ENCODE measurements at regions not wholly inside any gene's neighbourhood (a gene's known extent, or its start where the extent isn't known, plus 50 kb on each side); places are given as distances from the start of the nearest gene placed in this dataset.
"Not testable (repeated sequence)": the region's sequence is repeated elsewhere in the genome, so short reads cannot be mapped to it uniquely, and the experiment has no call there.

DNA sequence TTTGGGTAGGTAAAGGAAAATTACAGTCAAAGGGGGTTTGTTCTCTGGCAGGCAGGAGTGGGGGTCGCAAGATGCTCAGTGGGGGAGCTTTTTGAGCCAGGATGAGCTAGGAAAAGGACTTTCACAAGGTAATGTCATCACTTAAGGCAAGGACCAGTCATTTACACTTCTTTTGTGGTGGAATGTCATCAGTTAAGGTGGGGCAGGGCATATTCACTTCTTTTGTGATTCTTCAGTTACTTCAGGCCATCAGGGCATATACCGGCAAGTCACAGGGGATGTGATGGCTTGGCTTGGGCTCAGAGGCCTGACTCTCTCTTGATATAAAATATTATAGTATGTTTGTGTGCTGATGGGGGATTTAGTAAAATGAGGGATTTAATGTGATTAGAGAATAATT lies 151.4 kb upstream of the GK2 start:
- DNase-seq (ENCODE audit: low spot score), result not testable (repeated sequence)

- DNase-seq (ENCODE audit: low spot score), result no peak
Observed at GRCh38 chr4:79552311-79552710, 144.3 kb upstream of the GK2 start.

DNA sequence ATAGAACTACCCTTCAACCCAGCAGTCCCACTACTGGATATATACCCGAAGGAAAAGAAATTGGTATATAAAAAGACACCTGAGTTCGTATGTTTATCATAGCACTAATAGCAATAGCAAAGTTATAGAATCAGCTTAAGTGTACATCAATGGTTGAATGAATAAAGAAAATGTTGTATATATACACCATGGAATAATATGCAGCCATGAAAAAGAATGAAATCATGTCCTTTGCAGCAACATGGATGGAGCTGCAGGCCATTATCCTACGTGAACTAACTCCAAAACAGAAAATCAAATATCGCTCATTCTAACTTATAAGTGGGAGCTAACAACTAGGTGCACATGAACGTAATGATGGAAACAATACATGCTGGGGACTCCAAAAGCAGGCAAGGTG lies 143.5 kb upstream of the GK2 start:
- DNase-seq (ENCODE audit: low spot score), result no peak

DNA sequence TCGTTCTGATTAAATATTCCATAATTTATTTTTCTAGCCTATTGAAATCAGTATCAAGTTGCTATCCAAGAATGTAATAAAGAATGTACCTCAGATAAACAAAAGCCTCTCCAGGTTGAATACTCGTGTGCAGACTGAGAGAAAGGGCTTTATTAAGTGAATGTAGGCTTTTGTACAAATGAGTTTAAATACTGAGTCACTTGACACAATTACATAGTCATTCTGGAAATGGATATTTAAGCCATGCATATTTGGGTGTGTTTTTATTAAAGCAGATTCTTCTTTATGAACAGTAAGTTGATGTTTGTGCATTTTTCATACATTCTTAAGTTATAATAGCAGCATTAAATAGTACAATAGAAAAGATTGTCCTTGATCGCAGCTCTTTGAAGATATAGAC lies 139.8 kb upstream of the GK2 start:
- no peak for DNase-seq (ENCODE audit: low spot score)

- not testable (repeated sequence) for DNase-seq (ENCODE audit: low spot score)
Observed at GRCh38 chr4:79545292-79545691, 137.3 kb upstream of the GK2 start.

DNA sequence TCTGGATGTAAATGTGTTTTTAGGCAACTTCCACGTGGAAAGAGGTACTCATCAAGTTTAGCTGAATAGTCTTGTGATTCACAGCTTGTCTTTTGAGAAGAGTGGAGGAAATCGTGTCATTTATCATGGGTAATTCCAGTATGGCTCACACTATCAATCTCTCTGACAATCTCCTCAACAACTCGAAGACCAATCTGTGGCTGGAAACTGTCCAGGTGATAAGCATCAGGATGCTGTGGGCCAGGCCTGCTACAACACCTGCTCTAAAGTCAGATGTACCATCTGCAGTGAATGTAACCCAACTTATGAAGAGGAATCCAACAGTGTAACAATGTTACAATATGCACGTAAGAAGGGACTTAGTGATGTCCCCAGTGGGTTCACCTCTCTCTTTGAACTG lies 132.1 kb upstream of the GK2 start:
- DNase-seq (ENCODE audit: low spot score), result no peak

- no peak for DNase-seq (ENCODE audit: low spot score)
Observed at GRCh38 chr4:79535516-79535915, 127.5 kb upstream of the GK2 start.

DNA sequence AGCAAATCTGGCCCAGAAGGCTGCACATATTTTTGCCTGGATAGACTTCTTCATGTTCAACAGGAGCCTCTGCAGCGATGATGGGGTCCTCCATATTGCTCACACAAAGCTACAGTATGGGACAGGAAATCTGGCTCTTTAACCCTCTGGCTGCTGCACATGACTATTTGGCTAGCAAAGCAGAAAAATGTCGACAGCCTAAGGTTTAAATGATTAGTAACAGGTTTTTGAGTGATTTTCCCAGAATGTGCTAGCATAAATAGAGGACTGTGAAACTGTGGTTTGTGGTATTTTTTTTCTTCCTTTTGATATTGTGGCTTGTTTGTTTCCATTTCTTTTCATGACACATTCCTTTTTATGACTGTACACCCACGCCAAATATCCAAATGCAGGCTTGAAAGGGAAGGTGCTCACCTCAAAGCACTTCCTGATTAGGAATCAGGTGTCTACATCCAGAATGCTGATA lies 120.2 kb upstream of the GK2 start:
- DNase-seq (ENCODE audit: low spot score), result no peak

DNA sequence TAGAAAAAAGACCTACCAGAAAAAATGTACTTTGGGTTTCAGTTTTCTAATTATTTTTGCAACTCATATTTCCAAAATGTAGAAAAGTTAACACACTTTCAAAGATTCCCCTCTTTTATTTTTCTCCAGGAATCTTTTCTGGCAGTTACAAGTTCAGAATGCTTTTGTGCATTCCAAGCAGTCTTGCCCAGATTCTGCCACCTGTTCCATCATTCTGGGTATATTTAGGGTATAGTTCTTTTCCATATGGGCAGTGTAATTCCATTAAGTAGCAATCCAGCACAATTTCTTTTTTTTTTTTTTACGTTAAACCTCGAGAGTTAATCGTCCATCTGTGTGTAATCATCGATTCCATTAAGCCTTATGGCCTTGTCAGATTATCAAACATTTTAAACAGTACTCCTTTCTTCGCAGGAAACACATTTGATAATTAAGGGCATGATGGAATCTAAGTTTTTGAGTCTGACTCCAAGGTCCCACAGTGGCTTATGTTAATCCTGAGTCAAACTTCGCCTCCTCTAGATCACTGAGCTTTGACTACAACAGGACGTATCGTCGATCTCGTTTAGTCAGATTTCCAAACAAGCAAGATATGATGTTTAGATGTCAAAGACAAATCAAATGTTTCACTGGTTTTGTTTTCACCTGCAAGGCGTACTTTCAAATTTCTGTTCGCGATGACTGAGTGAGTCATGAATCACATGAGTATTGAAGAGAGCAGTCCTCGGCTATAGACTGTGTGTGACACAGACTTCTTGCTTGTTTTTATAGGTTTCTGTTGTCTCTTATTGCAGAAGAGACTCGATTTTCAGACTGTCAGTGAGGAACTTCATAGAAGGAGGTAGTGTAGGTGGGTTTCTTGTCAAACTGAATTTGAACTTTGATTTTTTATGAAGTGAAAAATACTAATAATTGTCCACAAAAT lies 118.9 kb upstream of the GK2 start:
- DNase-seq (ENCODE audit: low spot score), result no peak

DNA sequence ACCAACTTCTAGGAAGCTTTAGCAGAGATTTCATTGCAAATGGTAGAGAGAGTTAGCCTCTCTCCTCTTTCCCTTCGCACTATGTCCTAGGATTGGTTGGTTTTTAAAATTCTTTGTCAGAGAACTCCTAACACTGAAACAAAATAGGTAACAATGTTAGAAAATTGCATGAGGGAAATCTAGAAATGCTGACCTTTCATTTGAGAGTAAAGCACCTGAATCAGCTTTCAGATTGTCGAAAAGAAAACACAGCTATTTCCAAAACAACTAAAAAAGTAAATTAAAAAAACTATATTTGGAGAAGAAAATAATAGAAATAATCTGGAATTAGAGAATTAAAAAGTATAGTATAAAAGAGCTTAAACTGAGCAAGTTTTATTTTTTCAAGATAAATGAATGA lies 108.1 kb upstream of the GK2 start:
- no peak for DNase-seq (ENCODE audit: low spot score)

- no peak for DNase-seq (ENCODE audit: low spot score)
Observed at GRCh38 chr4:79514621-79515329, 106.7 kb upstream of the GK2 start.

- DNase-seq (ENCODE audit: low spot score), result no peak
Observed at GRCh38 chr4:79513576-79513975, 105.5 kb upstream of the GK2 start.

DNA sequence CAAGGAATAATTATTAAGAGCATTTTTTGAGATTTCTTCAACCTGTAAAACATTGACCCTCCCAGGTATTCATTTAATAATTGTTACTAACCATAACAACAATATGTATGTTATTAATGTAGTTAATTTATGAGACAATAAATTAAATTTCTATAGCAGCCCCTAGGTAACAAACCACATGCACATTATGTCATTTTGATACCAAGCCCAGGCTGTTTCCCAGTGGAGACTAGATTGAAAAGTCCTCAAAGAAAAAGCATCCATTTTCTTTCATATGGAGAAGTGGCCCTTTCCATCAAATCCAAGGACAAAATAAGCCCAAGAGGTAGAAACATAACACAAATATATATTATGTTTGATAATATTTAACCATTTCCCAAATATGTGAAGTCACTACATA lies 104.3 kb upstream of the GK2 start:
- DNase-seq (ENCODE audit: low spot score), result no peak

DNA sequence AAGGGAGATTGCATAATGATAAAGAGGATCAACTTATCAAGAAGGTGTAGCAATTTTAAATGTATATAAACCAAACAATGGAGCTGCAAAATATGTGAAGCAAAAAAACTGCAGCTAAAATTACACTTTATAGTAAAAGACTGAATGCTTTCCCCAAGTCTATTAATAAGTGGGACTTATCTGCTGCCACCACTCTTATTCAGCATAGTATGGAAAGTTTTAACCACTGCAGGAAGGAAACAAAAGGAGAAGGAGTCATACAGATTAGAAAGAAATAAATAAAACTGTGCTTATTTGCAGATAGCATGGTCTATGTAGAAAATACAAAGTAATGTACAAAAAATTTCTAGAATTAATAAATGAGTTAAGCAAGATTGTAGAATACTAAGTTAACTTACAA lies 94.1 kb upstream of the GK2 start:
- no peak for DNase-seq (ENCODE audit: low spot score)

- DNase-seq (ENCODE audit: low spot score), result no peak
Observed at GRCh38 chr4:79498282-79498681, 90.3 kb upstream of the GK2 start.

- DNase-seq (ENCODE audit: low spot score), result no peak
Observed at GRCh38 chr4:79497001-79497400, 89.0 kb upstream of the GK2 start.

DNA sequence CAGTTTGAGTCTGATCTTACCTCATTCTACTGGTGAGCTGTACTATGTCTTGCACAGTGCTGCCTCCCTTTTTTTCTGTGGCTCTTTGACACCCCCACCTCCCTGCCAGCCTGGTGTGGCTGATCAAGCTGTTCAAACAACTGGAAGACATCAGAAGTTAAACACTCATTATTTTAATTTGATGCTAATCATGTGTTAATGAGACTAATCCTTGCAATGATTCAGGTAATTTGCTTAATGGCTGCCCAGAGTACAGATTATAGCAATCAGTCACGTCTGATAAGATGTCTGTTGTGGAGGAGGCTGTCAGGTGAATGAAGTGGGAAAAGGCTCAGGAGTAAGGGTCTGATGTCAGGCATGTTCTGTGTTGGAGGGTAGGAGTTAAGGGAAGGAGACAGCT lies 87.4 kb upstream of the GK2 start:
- no peak for DNase-seq (ENCODE audit: low spot score)

GRCh38 chr4:79492148-79492547 lies 84.1 kb upstream of the GK2 start:
- DNase-seq (ENCODE audit: low spot score), result no peak

DNA sequence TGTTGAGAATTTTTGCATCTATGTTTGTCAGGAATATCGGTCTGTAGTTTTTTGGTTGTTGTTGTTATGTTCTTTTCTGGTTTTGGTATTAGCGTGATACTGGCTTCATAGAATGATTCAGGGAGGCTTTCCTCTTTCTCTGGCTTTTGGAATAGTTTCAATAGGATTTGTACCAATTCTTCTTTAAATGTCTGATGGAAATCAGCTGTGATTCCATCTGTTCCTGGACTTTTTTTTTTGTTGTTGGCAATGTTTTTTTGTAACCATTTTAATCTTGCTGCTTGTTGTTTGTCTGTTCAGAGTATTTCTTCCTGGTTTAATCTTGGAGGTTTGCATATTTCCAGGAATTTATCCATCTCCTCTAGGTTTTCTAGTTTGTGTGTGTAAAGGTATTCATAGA lies 81.5 kb upstream of the GK2 start:
- DNase-seq (ENCODE audit: low spot score), result no peak

GRCh38 chr4:79476196-79476595 lies 68.2 kb upstream of the GK2 start:
- no peak for DNase-seq (ENCODE audit: low spot score)

DNA sequence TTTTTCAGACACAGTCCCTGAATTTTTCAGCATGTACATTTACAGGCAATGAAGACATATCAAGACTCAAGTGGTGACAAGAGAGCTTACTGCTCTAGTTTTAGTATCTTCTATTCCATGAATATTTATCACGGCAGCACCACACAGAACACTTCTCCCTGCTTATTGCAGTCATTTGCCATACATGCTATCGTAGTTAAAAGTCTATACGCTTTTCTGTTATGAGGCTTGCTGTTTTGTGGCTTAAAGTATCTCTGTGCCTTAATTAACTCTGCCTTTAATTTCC lies 65.4 kb upstream of the GK2 start:
- DNase-seq (ENCODE audit: low spot score), result no peak

DNA sequence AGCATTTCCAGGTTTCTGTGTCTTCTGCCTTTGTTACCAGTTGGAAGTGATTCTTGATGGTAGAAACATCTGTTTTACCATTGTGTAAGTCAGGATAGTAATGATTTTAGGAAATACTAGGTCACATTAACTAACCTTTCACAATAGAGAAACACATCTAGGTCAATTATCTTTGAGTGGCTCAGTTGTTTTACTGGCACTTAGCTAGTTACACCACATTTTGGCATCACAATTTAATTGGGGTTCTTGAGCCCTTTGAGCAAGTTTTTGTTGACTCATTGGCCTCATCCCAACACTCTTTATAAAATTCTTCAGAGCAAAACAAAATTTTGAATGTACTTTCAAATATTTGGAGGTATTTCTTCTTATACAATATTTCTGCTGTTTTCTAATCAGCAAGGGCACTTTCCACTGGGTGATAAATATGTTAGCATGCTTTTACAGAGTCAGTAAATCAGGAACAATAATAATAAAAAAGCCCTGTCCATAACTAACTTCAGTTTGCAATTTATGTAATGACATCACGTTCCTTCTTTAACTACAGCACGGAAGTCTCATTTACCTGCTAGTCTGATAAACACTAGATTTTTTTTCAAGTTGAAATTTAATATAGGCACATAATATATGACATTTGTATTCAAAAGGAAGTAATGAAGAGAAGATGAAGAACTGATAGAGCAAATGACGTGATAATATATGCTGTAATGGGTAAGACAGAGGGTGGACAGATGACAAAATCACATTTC lies 64.8 kb upstream of the GK2 start:
- DNase-seq (ENCODE audit: low spot score), result no peak

Data from mesenteric fat pad (tissue), 1 donor.